Neural crest cell (in vitro differentiated cells): ENCODE measurements at regions not wholly inside any gene's neighbourhood (a gene's known extent, or its start where the extent isn't known, plus 50 kb on each side); places are given as distances from the start of the nearest gene placed in this dataset.
A peak's percentile ranks its signal among the peaks of the same experiment; 100 is the strongest.

ENCODE experiments used
- DNase-seq: peaks from one replicate; pipeline ENCODE4 v3.0.0; 2021; ENCODE audit warnings: low read depth, mixed read lengths, low spot score
- H3K27ac Mint-ChIP-seq: one replicate; pipeline ENCODE4 v1.8.0; 2021; ENCODE audit warnings: mild to moderate bottlenecking, mixed read lengths; ENCODE audit not compliant: unreplicated experiment
- H3K27me3 Mint-ChIP-seq: 2 replicates; pipeline ENCODE4 v1.8.0; 2021; ENCODE audit warnings: low read depth, mild to moderate bottlenecking, mixed read lengths
- H3K36me3 Mint-ChIP-seq: 2 replicates; pipeline ENCODE4 v1.8.0; 2021; ENCODE audit warnings: low read depth, mild to moderate bottlenecking, mixed read lengths
- H3K4me1 Mint-ChIP-seq: 2 replicates; pipeline ENCODE4 v1.8.0; 2021; ENCODE audit warnings: mixed read lengths
- H3K4me3 Mint-ChIP-seq: one replicate; pipeline ENCODE4 v1.8.0; 2021; ENCODE audit warnings: mild to moderate bottlenecking, mixed read lengths
- H3K9me3 Mint-ChIP-seq: 2 replicates; pipeline ENCODE4 v1.8.0; 2021; ENCODE audit warnings: mixed read lengths
- CTCF ChIP-seq: fragments of 200-600 bp; sonication (generic); conservative IDR thresholded peaks from 2 replicates; pipeline ENCODE4 v1.5.0; 2021; ENCODE audit warnings: antibody characterized with exemption, mild to moderate bottlenecking

- no peak for TF ChIP-seq CTCF
- H3K27ac Mint-ChIP-seq: no peak overlapping the region
Observed at GRCh38 chr13:112203614-112204013, 136.7 kb downstream of the SOX1 start.

GRCh38 chr13:112204346-112205327 is 137.7 kb downstream of the SOX1 start:
- Mint-ChIP-seq H3K27ac (peak overlapping the region; percentile 83), H3K27me3 (peaks cover 31% of the 10 kb centered on the region), H3K4me3 (peak overlapping the region; percentile 66), H3K4me1 (peaks cover 63% of the 10 kb centered on the region), H3K9me3 (no peaks in the 10 kb centered on the region), H3K36me3 (no peaks in the 10 kb centered on the region)
- no peak for TF ChIP-seq CTCF
- peak; percentile 30 for DNase-seq

More at GRCh38 chr13:112203614-112204013, 136.7 kb downstream of the SOX1 start:
- H3K4me3 Mint-ChIP-seq: peak overlapping the region; percentile 21
- no peaks in the 10 kb centered on the region for H3K36me3 Mint-ChIP-seq
- DNase-seq: no peak
- peaks cover 63% of the 10 kb centered on the region for H3K4me1 Mint-ChIP-seq
- H3K27me3 Mint-ChIP-seq: peaks cover 31% of the 10 kb centered on the region
- H3K9me3 Mint-ChIP-seq: no peaks in the 10 kb centered on the region

- no peak for TF ChIP-seq CTCF
- peaks cover 71% of the 10 kb centered on the region for H3K4me1 Mint-ChIP-seq
- DNase-seq: no peak
- H3K27ac Mint-ChIP-seq: peak overlapping the region; percentile 15
- peaks cover 31% of the 10 kb centered on the region for H3K27me3 Mint-ChIP-seq
- H3K9me3 Mint-ChIP-seq: no peaks in the 10 kb centered on the region
- H3K36me3 Mint-ChIP-seq: no peaks in the 10 kb centered on the region
- H3K4me3 Mint-ChIP-seq: peak overlapping the region; percentile 54
Observed at GRCh38 chr13:112205990-112206389, 139.0 kb downstream of the SOX1 start.

GRCh38 chr13:112207129-112207528 is 140.2 kb downstream of the SOX1 start:
- TF ChIP-seq CTCF: no peak
- no peak for DNase-seq
- no peaks in the 10 kb centered on the region for H3K9me3 Mint-ChIP-seq
- peaks cover 31% of the 10 kb centered on the region for H3K27me3 Mint-ChIP-seq
- H3K27ac Mint-ChIP-seq: peak overlapping the region; percentile 73
- peaks cover 81% of the 10 kb centered on the region for H3K4me1 Mint-ChIP-seq
- no peaks in the 10 kb centered on the region for H3K36me3 Mint-ChIP-seq
- H3K4me3 Mint-ChIP-seq: no peak overlapping the region

GRCh38 chr13:112208656-112209055 is 141.7 kb downstream of the SOX1 start:
- H3K9me3 Mint-ChIP-seq: no peaks in the 10 kb centered on the region
- no peak for TF ChIP-seq CTCF
- H3K36me3 Mint-ChIP-seq: no peaks in the 10 kb centered on the region
- peaks cover 65% of the 10 kb centered on the region for H3K4me1 Mint-ChIP-seq
- no peak for DNase-seq
- H3K4me3 Mint-ChIP-seq: no peak overlapping the region
- H3K27ac Mint-ChIP-seq: no peak overlapping the region
- peaks cover 26% of the 10 kb centered on the region for H3K27me3 Mint-ChIP-seq
